B cell (primary cell): ENCODE measurements at regions not wholly inside any gene's neighbourhood (a gene's known extent, or its start where the extent isn't known, plus 50 kb on each side); places are given as distances from the start of the nearest gene placed in this dataset.

Source experiments
- ATAC-seq: fragments of 200-7000 bp; cut with Tn5 transposase; one replicate; pipeline ENCODE4 v1.10.0; 2021; ENCODE audit warnings: low read depth, mild to moderate bottlenecking, moderate number of reproducible peaks, moderate library complexity
- CTCF ChIA-PET: fragments of 350-600 bp; sonication (Branson Sonifier 250); formaldehyde crosslinking; loops from one replicate; lab custom pipeline; 2021; ENCODE audit warnings: antibody characterized with exemption, inconsistent platforms; lab: Charles Lee
- POLR2A ChIA-PET: fragments of 350-600 bp; sonication (Branson Sonifier 250); formaldehyde crosslinking; loops from one replicate; lab custom pipeline; 2021; ENCODE audit warnings: antibody characterized with exemption; lab: Charles Lee
- DNase-seq: peaks from one replicate; pipeline ENCODE4 v3.0.0; 2013
- H2AFZ ChIP-seq: 2 replicates; pipeline ENCODE4 v1.6.1; 2012; ENCODE audit warnings: mild to moderate bottlenecking, low read depth, low read length; ENCODE audit not compliant: insufficient read depth, poor library complexity, severe bottlenecking
- H3K27ac ChIP-seq, 2 donors: 1 replicate in 1 of 2; 2 replicates in 1 of 2; pipeline ENCODE4 v1.5.1; 2012 to 2013; ENCODE audit warnings: low read length in 2 of 2, mild to moderate bottlenecking in 2 of 2, moderate library complexity in 1 of 2
- H3K27me3 ChIP-seq, 4 experiments: fragments of 200-600 bp in 1 of 4; sonication (generic) in 1 of 4; replicated peaks in 1 of 4; 1 replicate in 2 of 4; 2 replicates in 2 of 4; pipeline versions ENCODE4 v1.6.1 to v1.7.0; 2013 to 2016; ENCODE audit warnings: low read length in 3 of 4, mild to moderate bottlenecking in 2 of 4, mixed read lengths in 1 of 4, moderate library complexity in 1 of 4; ENCODE audit not compliant: insufficient read depth in 4 of 4, control insufficient read depth in 3 of 4; ENCODE audit errors: control extremely low read depth in 1 of 4
- H3K36me3 ChIP-seq, 2 experiments: replicated peaks in 1 of 2; 1 replicate in 1 of 2; 2 replicates in 1 of 2; pipeline versions ENCODE4 v1.6.1 to v1.7.1; 2013; ENCODE audit warnings: low read length in 1 of 2; ENCODE audit not compliant: insufficient read depth in 2 of 2, control insufficient read depth in 1 of 2; ENCODE audit errors: control extremely low read depth in 1 of 2, extremely low read depth in 1 of 2
- H3K4me1 ChIP-seq, 2 donors: fragments of 200-600 bp in 1 of 2; sonication (generic) in 1 of 2; 1 replicate in 1 of 2; 2 replicates in 1 of 2; pipeline versions ENCODE4 v1.5.1 to v1.6.1; 2013 to 2017; ENCODE audit warnings: low read length in 2 of 2; ENCODE audit not compliant: control insufficient read depth in 2 of 2, insufficient read depth in 2 of 2
- H3K4me2 ChIP-seq: replicated peaks from 2 replicates; pipeline ENCODE3; 2012; ENCODE audit warnings: mild to moderate bottlenecking, low read depth, low read length; ENCODE audit not compliant: poor library complexity, severe bottlenecking
- H3K4me3 ChIP-seq, 5 experiments: fragments of 200-600 bp in 1 of 5; sonication (generic) in 1 of 5; 1 replicate in 3 of 5; 2 replicates in 2 of 5; pipeline versions ENCODE4 v1.5.1 to v1.7.0; 2011 to 2016; ENCODE audit warnings: low read length in 4 of 5, mild to moderate bottlenecking in 4 of 5, low read depth in 2 of 5, control low read depth in 1 of 5, moderate library complexity in 1 of 5; ENCODE audit not compliant: insufficient read depth in 1 of 5; ENCODE audit errors: control extremely low read depth in 1 of 5, extremely low read depth in 1 of 5
- H3K79me2 ChIP-seq: fragments of 200-600 bp; sonication (generic); one replicate; pipeline ENCODE4 v1.6.0; 2016; ENCODE audit warnings: low read length; ENCODE audit not compliant: control insufficient read depth, insufficient read depth
- H3K9ac ChIP-seq: fragments of 200-600 bp; sonication (generic); 2 replicates; pipeline ENCODE4 v1.6.1; 2017; ENCODE audit warnings: mild to moderate bottlenecking, low read length, moderate library complexity
- H3K9me3 ChIP-seq, 3 donors: one replicate each; pipeline versions ENCODE4 v1.6.1 to v1.7.1; 2013; ENCODE audit warnings: low read length in 2 of 3; ENCODE audit not compliant: control insufficient read depth in 2 of 3, insufficient read depth in 1 of 3; ENCODE audit errors: control extremely low read depth in 1 of 3
- H4K20me1 ChIP-seq: 2 replicates; pipeline ENCODE4 v1.6.0; 2012; ENCODE audit warnings: mild to moderate bottlenecking, low read length; ENCODE audit not compliant: insufficient read depth, control insufficient read depth, poor library complexity, severe bottlenecking
- H3K27ac Mint-ChIP-seq: one replicate; pipeline ENCODE4 v1.8.0; 2021; ENCODE audit warnings: mixed read lengths
- H3K27me3 Mint-ChIP-seq: one replicate; pipeline ENCODE4 v1.8.0; 2021; ENCODE audit warnings: mixed read lengths
- H3K4me1 Mint-ChIP-seq: one replicate; pipeline ENCODE4 v1.8.0; 2021; ENCODE audit warnings: mixed read lengths
- H3K4me3 Mint-ChIP-seq: one replicate; pipeline ENCODE4 v1.8.0; 2021; ENCODE audit warnings: mixed read lengths
- H3K9me3 Mint-ChIP-seq: one replicate; pipeline ENCODE4 v1.8.0; 2022; ENCODE audit warnings: mixed read lengths; ENCODE audit not compliant: insufficient read depth
- EZH2 ChIP-seq: IDR thresholded peaks from 2 replicates; pipeline ENCODE4 v1.6.1; 2012; ENCODE audit warnings: borderline replicate concordance, low read depth, mild to moderate bottlenecking, moderate library complexity, low read length; ENCODE audit not compliant: insufficient read depth, poor library complexity, severe bottlenecking
- WGBS: methylation state at CpG from one replicate; pipeline ENCODE4 v1.1.5; 2013; ENCODE audit warnings: missing lambda C conversion rate; ENCODE audit not compliant: insufficient coverage; 5-methylcytosine and 5-hydroxymethylcytosine counted together
- intact Hi-C: fragments of 100-400 bp; cut with micrococcal nuclease; formaldehyde crosslinking; loops from one replicate; pipeline ENCODE4 v1.10.0; 2022
- TF ChIP-seq, protein P1 (sequence below): fragments of 200-600 bp; IDR thresholded peaks from one replicate; pipeline ENCODE4 v1.8.0; 2022; ENCODE audit warnings: antibody characterized with exemption, mild to moderate bottlenecking

DNA sequence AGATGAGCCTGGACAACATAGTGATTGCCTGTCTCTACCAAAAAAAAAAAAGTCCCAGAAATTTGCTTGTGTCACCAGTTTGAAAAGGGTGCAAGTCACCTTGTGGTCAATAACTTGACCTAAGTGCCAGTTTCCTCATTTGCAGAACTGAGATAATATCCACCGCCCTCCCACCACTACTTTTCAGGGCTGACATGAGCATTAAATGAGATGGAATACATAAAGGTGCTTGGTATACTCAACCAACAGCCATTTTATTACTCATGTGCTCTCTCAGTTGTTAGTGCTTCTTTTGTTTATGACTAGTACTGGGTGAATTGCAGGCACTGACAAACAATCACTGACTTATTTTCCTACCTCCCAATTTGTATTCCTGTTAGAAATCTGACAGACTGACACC lies 340.5 kb upstream of the SATB1 start:
- CTCF ChIA-PET = no interaction called here
- no peak overlapping the region for H2AFZ ChIP-seq

DNA sequence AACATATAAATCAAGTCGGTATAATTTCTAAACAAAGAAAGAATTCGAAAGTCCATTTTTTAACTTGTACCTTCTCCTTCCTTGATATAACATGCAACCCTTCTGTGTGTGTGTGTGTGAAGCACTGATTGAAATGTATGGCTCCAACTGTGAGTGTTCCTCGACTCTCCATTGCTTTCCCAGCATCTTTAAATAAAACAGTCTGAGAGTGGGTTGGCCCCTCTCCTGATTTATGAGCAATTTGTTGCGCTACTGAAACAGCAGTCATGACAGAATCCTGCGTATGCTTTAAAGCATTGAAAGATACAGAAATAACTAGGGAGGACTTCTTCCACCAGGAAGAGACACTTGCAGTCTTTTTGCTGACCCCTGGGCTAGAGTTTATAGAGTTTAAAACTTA lies 340.0 kb upstream of the SATB1 start:
- H3K4me1 ChIP-seq = no peaks in the 10 kb centered on the region
- no CpG with 5 or more reads among the region's 5 CpGs for WGBS
- no peaks in the 10 kb centered on the region for H3K79me2 ChIP-seq
- peaks cover 3% of the 10 kb centered on the region for H3K27me3 Mint-ChIP-seq
- TF ChIP-seq, protein P1, sequence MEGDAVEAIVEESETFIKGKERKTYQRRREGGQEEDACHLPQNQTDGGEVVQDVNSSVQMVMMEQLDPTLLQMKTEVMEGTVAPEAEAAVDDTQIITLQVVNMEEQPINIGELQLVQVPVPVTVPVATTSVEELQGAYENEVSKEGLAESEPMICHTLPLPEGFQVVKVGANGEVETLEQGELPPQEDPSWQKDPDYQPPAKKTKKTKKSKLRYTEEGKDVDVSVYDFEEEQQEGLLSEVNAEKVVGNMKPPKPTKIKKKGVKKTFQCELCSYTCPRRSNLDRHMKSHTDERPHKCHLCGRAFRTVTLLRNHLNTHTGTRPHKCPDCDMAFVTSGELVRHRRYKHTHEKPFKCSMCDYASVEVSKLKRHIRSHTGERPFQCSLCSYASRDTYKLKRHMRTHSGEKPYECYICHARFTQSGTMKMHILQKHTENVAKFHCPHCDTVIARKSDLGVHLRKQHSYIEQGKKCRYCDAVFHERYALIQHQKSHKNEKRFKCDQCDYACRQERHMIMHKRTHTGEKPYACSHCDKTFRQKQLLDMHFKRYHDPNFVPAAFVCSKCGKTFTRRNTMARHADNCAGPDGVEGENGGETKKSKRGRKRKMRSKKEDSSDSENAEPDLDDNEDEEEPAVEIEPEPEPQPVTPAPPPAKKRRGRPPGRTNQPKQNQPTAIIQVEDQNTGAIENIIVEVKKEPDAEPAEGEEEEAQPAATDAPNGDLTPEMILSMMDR = no peak
- TF ChIP-seq EZH2 = no peak
- ChIA-PET CTCF (no interaction called here), POLR2A (no interaction called here)
- H3K9me3 ChIP-seq = no peaks in the 10 kb centered on the region
- ATAC-seq (no peak), DNase-seq (no peak)
- no peak overlapping the region for H2AFZ ChIP-seq
- no peak overlapping the region for H3K4me2 ChIP-seq
- H3K27ac ChIP-seq = no peak overlapping the region
- H3K36me3 ChIP-seq = no peaks in the 10 kb centered on the region
- H3K4me3 ChIP-seq = no peak overlapping the region
- H3K4me3 Mint-ChIP-seq = no peak overlapping the region
- intact Hi-C loops = no loop called here
- no peaks in the 10 kb centered on the region for H3K27me3 ChIP-seq
- H3K4me1 Mint-ChIP-seq = no peaks in the 10 kb centered on the region
- no peak overlapping the region for H3K27ac Mint-ChIP-seq
- no peaks in the 10 kb centered on the region for H4K20me1 ChIP-seq
- no peaks in the 10 kb centered on the region for H3K9me3 Mint-ChIP-seq
- H3K9ac ChIP-seq = no peak overlapping the region

More for the DNA sequence above, 340.5 kb upstream of the SATB1 start:
- no CpG with 5 or more reads among the region's 1 CpG for WGBS
- H3K4me3 Mint-ChIP-seq = no peak overlapping the region
- Histone ChIP-seq H3K4me1 (no peaks in the 10 kb centered on the region), H3K9ac (no peak overlapping the region), H4K20me1 (no peaks in the 10 kb centered on the region), H3K4me2 (no peak overlapping the region), H3K9me3 (no peaks in the 10 kb centered on the region), H3K79me2 (no peaks in the 10 kb centered on the region), H3K4me3 (no peak overlapping the region), H3K36me3 (no peaks in the 10 kb centered on the region), H3K27ac (no peak overlapping the region), H3K27me3 (no peaks in the 10 kb centered on the region)
- DNase-seq (no peak), ATAC-seq (no peak)
- intact Hi-C loops = no loop called here
- TF ChIP-seq, protein P1 = no peak
- no peak for TF ChIP-seq EZH2
- no peaks in the 10 kb centered on the region for H3K9me3 Mint-ChIP-seq
- H3K27me3 Mint-ChIP-seq = peaks cover 4% of the 10 kb centered on the region
- H3K4me1 Mint-ChIP-seq = no peaks in the 10 kb centered on the region
- no peak overlapping the region for H3K27ac Mint-ChIP-seq
- POLR2A ChIA-PET = no interaction called here
